ENCODE measurements at regions not wholly inside any gene's neighbourhood (a gene's known extent, or its start where the extent isn't known, plus 50 kb on each side); places are given as distances from the start of the nearest gene placed in this dataset.

- no peak overlapping the region for H3K4me3 ChIP-seq (ENCODE audit: low read depth, low read length)
- DNase-seq (ENCODE audit: low read depth): no peak
Measured at GRCh38 chr5:175308701-175309100, 135.3 kb downstream of the DRD1 start.

- H3K4me3 ChIP-seq (ENCODE audit: low read depth, low read length): no peak overlapping the region
Measured at GRCh38 chr5:175306381-175306780, 137.6 kb downstream of the DRD1 start.

GRCh38 chr5:175305251-175305650 lies 138.7 kb downstream of the DRD1 start:
- DNase-seq (ENCODE audit: low read depth): no peak
- H3K4me3 ChIP-seq (ENCODE audit: low read depth, low read length): no peak overlapping the region

More at GRCh38 chr5:175306381-175306780, 137.6 kb downstream of the DRD1 start:
- no peak for DNase-seq (ENCODE audit: low read depth)

DNA sequence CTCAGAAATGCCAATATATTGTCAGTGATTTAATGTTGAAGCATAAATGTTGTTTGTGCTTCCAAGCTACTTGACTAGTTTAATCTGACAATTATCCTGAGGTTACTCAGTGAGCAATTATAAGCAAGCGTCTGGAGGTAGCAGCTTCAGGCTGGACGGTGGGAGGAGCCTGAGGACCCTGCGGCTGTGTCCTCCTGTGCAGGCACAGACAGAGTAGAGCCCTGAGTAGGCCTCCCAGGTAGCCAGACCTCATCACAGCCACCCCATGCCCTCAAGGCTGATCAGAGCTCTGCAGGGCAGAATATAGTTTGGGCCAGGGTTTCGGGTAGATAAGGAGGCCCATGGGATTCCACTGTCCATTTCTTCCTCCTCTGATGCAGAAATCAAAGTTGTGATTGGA lies 153.6 kb downstream of the DRD1 start:
- no peak for DNase-seq (ENCODE audit: low read depth)
- H3K4me3 ChIP-seq (ENCODE audit: low read depth, low read length): no peak overlapping the region

GRCh38 chr5:175288048-175288621 lies 155.8 kb downstream of the DRD1 start:
- H3K4me3 ChIP-seq (ENCODE audit: low read depth, low read length): no peak overlapping the region
- no peak for DNase-seq (ENCODE audit: low read depth)

- no peak overlapping the region for H3K4me3 ChIP-seq (ENCODE audit: low read depth, low read length)
- DNase-seq (ENCODE audit: low read depth): no peak
Measured at GRCh38 chr5:175286981-175287380, 157.0 kb downstream of the DRD1 start.

- H3K4me3 ChIP-seq (ENCODE audit: low read depth, low read length): no peak overlapping the region
- DNase-seq (ENCODE audit: low read depth): no peak
Measured at GRCh38 chr5:175285261-175285660, 158.7 kb downstream of the DRD1 start.

DNA sequence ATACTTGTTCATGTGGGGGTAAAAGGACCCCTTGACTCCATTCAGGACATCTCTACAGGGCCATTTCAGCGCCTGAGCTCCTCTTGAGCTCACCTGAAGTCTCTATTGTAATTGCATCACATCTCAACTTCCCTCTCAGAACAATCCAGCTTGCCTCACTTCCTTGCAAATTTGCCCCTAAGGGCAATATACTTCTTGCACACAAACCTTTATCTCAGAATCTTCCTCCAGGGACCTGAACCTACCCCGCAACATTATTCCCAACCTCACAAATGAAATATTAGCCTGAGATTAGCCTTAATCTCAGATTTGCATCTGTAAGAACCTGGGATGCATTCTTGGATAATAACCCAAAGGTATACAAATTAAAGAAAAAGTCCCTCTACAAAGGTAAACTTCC lies 159.2 kb downstream of the DRD1 start:
- H3K4me3 ChIP-seq (ENCODE audit: low read depth, low read length): no peak overlapping the region
- no peak for DNase-seq (ENCODE audit: low read depth)

GRCh38 chr5:175282611-175283225 lies 161.3 kb downstream of the DRD1 start:
- H3K4me3 ChIP-seq (ENCODE audit: low read depth, low read length): no peak overlapping the region
- DNase-seq (ENCODE audit: low read depth): no peak

- H3K4me3 ChIP-seq (ENCODE audit: low read depth, low read length): no peak overlapping the region
- DNase-seq (ENCODE audit: low read depth): no peak
Measured at GRCh38 chr5:175281714-175282113, 162.3 kb downstream of the DRD1 start.

DNA sequence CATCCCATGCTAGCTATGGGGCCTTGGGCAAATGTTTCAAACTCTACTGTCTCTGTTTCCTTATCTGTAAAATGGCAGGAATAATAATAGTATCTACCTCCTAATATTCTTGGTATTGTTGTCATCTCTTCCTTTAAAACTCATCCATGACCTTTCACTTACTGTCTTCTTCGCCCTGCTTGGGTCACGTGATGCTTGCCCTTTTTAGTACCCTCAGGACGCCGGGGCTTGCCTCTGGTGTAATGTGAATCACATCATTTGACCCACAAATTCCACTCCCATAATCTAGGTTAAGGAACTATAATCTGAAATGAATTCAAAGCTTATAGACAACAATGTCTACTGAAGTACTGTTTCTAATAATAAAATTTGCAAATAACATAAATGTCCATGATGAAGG lies 162.7 kb downstream of the DRD1 start:
- H3K4me3 ChIP-seq (ENCODE audit: low read depth, low read length): no peak overlapping the region
- DNase-seq (ENCODE audit: low read depth): no peak

GRCh38 chr5:175279506-175279905 lies 164.5 kb downstream of the DRD1 start:
- no peak for DNase-seq (ENCODE audit: low read depth)
- no peak overlapping the region for H3K4me3 ChIP-seq (ENCODE audit: low read depth, low read length)

DNA sequence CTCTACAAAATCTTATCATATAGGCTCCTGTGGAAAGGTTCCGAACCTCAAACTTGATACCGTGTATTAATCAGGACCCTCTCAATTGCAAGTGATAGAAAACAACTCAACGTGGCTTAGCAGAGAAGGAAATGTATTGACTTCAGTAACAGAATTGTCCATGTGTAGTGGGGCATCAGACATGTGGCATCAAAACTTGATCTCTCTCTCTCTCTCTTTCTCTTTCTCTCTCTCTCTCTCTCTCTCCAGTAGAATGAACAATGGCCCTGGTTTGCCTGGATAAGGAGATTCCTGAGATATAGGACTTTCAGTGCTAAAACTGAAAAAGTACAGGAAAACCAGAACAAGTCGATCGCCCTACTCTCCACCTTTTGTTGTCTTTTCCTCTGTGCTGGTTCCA lies 168.2 kb downstream of the DRD1 start:
- DNase-seq (ENCODE audit: low read depth): no peak
- H3K4me3 ChIP-seq (ENCODE audit: low read depth, low read length): no peak overlapping the region

GRCh38 chr5:175275097-175275496 lies 168.9 kb downstream of the DRD1 start:
- H3K4me3 ChIP-seq (ENCODE audit: low read depth, low read length): no peak overlapping the region
- DNase-seq (ENCODE audit: low read depth): no peak

GRCh38 chr5:175274171-175274570 lies 169.8 kb downstream of the DRD1 start:
- no peak for DNase-seq (ENCODE audit: low read depth)
- H3K4me3 ChIP-seq (ENCODE audit: low read depth, low read length): no peak overlapping the region

DNA sequence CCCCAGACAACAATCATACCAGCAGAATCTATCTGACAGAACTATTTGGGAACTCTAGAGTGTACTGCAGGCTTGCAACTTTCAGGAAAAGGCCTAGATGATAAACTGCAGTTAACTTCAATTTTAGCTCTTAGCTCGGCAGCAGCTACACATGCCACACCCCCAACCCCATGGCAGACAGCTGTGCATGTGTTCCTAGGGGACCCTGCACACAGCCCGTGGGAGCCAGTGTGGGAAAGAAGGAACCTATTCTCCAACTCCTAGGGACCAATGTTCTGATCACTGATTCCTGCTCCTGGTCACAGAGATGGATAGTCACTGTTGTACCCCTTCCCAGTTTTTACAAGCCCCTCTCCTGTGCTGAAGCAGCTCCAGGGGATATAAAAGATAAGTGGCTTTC lies 179.6 kb downstream of the DRD1 start:
- no peak overlapping the region for H3K4me3 ChIP-seq (ENCODE audit: low read depth, low read length)
- no peak for DNase-seq (ENCODE audit: low read depth)

GRCh38 chr5:175263776-175264175 lies 180.2 kb downstream of the DRD1 start:
- no peak for DNase-seq (ENCODE audit: low read depth)
- H3K4me3 ChIP-seq (ENCODE audit: low read depth, low read length): no peak overlapping the region

GRCh38 chr5:175261526-175261925 lies 182.5 kb downstream of the DRD1 start:
- no peak for DNase-seq (ENCODE audit: low read depth)

GRCh38 chr5:175261037-175261436 lies 182.9 kb downstream of the DRD1 start:
- DNase-seq (ENCODE audit: low read depth): no peak
- H3K4me3 ChIP-seq (ENCODE audit: low read depth, low read length): no peak overlapping the region

More at GRCh38 chr5:175261526-175261925, 182.5 kb downstream of the DRD1 start:
- no peak overlapping the region for H3K4me3 ChIP-seq (ENCODE audit: low read depth, low read length)

- DNase-seq (ENCODE audit: low read depth): no peak
- H3K4me3 ChIP-seq (ENCODE audit: low read depth, low read length): no peak overlapping the region
Measured at GRCh38 chr5:175257847-175258194, 186.2 kb downstream of the DRD1 start.

DNA sequence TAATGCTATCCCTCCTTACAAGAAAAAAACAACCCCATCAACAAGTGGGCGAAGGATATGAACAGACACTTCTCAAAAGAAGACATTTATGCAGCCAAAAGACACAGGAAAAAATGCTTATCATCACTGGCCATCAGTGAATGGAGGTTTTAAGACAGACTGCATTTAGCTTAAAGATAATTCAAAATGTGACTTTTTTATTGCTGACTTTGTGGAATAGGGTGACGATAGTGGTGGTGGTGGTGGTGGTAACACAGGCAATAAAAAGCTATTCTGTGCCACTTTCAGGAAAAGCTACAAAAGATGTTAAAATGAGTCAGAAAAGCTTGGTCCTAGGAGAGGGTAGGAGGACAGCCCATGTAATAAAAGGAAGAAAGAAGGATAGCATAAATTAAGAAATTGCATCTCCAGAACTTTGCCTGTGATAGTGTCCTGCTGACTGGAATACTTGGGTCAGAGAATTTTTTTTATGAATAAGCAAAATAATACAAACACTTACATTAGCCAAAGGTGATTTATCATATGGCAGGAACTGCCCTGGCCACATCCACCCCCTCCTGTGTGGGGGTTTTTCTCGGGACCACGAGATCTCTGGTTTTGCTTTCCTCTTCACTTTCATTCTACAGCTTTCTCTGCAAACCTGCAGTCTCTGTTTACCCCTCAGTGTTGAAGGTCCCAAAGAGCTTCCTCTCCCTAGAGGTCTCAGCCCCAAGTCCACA lies 186.7 kb downstream of the DRD1 start:
- no peak for DNase-seq (ENCODE audit: low read depth)
- no peak overlapping the region for H3K4me3 ChIP-seq (ENCODE audit: low read depth, low read length)
